Esophagus squamous epithelium (tissue), 5 donors: ENCODE measurements at regions not wholly inside any gene's neighbourhood (a gene's known extent, or its start where the extent isn't known, plus 50 kb on each side); places are given as distances from the start of the nearest gene placed in this dataset.

ENCODE experiments used
- DNase-seq: peaks from one replicate; lab custom pipeline; 2025; lab: John Stamatoyannopoulos, UW
- H3K27ac ChIP-seq, 4 donors: fragments of 200-600 bp; sonication (generic); one replicate each; pipeline ENCODE4 v1.5.1; 2016 to 2019; ENCODE audit warnings: mild to moderate bottlenecking in 1 of 4
- H3K27me3 ChIP-seq, 4 donors: fragments of 200-600 bp; sonication (generic); 1 replicate in 3 of 4; 2 replicates in 1 of 4; pipeline versions ENCODE4 v1.5.1 to v1.6.0; 2017 to 2021; ENCODE audit warnings: antibody characterized with exemption in 1 of 4
- H3K36me3 ChIP-seq, 3 donors: fragments of 200-600 bp; sonication (generic); one replicate each; pipeline ENCODE4 v1.5.1; 2016 to 2019
- H3K4me1 ChIP-seq, 3 donors: fragments of 200-600 bp; sonication (generic); one replicate each; pipeline ENCODE4 v1.5.1; 2017 to 2019
- H3K4me3 ChIP-seq, 4 donors: fragments of 200-600 bp; sonication (generic); 1 replicate in 3 of 4; 2 replicates in 1 of 4; pipeline ENCODE4 v1.5.1; 2016 to 2019; ENCODE audit warnings: mild to moderate bottlenecking in 2 of 4, moderate library complexity in 1 of 4
- H3K9me3 ChIP-seq, 3 donors: fragments of 200-600 bp; sonication (generic); one replicate each; pipeline ENCODE4 v1.5.1; 2016 to 2019
- CTCF ChIP-seq, 6 experiments: fragments of 450-650 bp in 4 of 6; fragments of 200-600 bp in 2 of 6; sonication (generic) in 2 of 6; IDR thresholded peaks; one replicate each; pipeline ENCODE4 v1.5.1; 2016 to 2019; ENCODE audit warnings: antibody characterized with exemption in 6 of 6, mild to moderate bottlenecking in 4 of 6, moderate library complexity in 4 of 6
- POLR2A ChIP-seq, 4 donors: fragments of 450-650 bp; IDR thresholded peaks; one replicate each; pipeline ENCODE4 v1.6.1; 2017; ENCODE audit warnings: antibody characterized with exemption in 4 of 4, mild to moderate bottlenecking in 4 of 4, moderate library complexity in 3 of 4
- WGBS, 2 donors: methylation state at CpG; one replicate each; pipeline ENCODE4 v1.1.5; 2018; 5-methylcytosine and 5-hydroxymethylcytosine counted together
- intact Hi-C: fragments of 100-400 bp; cut with DNase I; formaldehyde crosslinking; loops from one replicate; pipeline ENCODE4 v1.15.0; 2022
- donor health status: DM: yes; HTN: yes; CAD: no.

- peak overlapping the region in 2 of 4 donors; percentile 47 to 55 for H3K27ac ChIP-seq
- intact Hi-C loops: no loop called here
- no peak overlapping the region for H3K4me3 ChIP-seq
- H3K36me3 ChIP-seq: no peaks in the 10 kb centered on the region
- no peaks in the 10 kb centered on the region for H3K9me3 ChIP-seq
- peaks cover 0 to 31% (median 4%) of the 10 kb centered on the region in 3 donors for H3K4me1 ChIP-seq
- no peak for DNase-seq
- 13 to 53% methylated on average over 2 of the region's 2 CpGs for WGBS, 2 donors
- TF ChIP-seq CTCF (IDR thresholded peaks at IDR 0.05) (no peak), POLR2A (IDR thresholded peaks at IDR 0.05) (no peak)
- H3K27me3 ChIP-seq: no peaks in the 10 kb centered on the region
Observed at GRCh38 chr7:12911053-12911452, 223.6 kb downstream of the ARL4A start.

GRCh38 chr7:12913002-12913401 lies 225.6 kb downstream of the ARL4A start:
- Histone ChIP-seq H3K4me3 (no peak overlapping the region), H3K27me3 (no peaks in the 10 kb centered on the region), H3K9me3 (peaks cover 0 to 3% (median 0%) of the 10 kb centered on the region in 3 donors), H3K36me3 (no peaks in the 10 kb centered on the region), H3K4me1 (peaks cover 0 to 31% (median 4%) of the 10 kb centered on the region in 3 donors), H3K27ac (no peak overlapping the region)
- DNase-seq: no peak
- TF ChIP-seq POLR2A (IDR thresholded peaks at IDR 0.05) (no peak), CTCF (IDR thresholded peaks at IDR 0.05) (no peak)
- intact Hi-C loops: no loop called here
- 39 to 44% methylated on average over 3 of the region's 3 CpGs for WGBS, 2 donors

- TF ChIP-seq CTCF (IDR thresholded peaks at IDR 0.05): no peak
- no peak for TF ChIP-seq POLR2A (IDR thresholded peaks at IDR 0.05)
- peaks cover 0 to 11% (median 0%) of the 10 kb centered on the region in 3 donors for H3K4me1 ChIP-seq
- no peaks in the 10 kb centered on the region for H3K27me3 ChIP-seq
- no peak overlapping the region for H3K27ac ChIP-seq
- no peaks in the 10 kb centered on the region for H3K36me3 ChIP-seq
- intact Hi-C loops: no loop called here
- no peak for DNase-seq
- H3K4me3 ChIP-seq: no peak overlapping the region
- 79 to 91% methylated on average over 2 of the region's 2 CpGs for WGBS, 2 donors
- H3K9me3 ChIP-seq: peaks cover 0 to 3% (median 0%) of the 10 kb centered on the region in 3 donors
Observed at GRCh38 chr7:12917801-12918200, 230.4 kb downstream of the ARL4A start.

- intact Hi-C loops: no loop called here
- no peak for DNase-seq
- WGBS, 2 donors: 48 to 58% methylated on average over 5 of the region's 5 CpGs
Observed at GRCh38 chr7:12921751-12922345, 234.4 kb downstream of the ARL4A start.

More at GRCh38 chr7:12921751-12922345, 234.4 kb downstream of the ARL4A start:
- Histone ChIP-seq H3K27ac (peak overlapping the region in 2 of 4 donors; percentile 16 to 54), H3K27me3 (no peaks in the 10 kb centered on the region), H3K4me1 (peaks cover 0 to 21% (median 0%) of the 10 kb centered on the region in 3 donors), H3K36me3 (no peaks in the 10 kb centered on the region), H3K4me3 (no peak overlapping the region), H3K9me3 (peaks cover 0 to 3% (median 0%) of the 10 kb centered on the region in 3 donors)
- peak in 1 of 6 experiments; percentile 22 for TF ChIP-seq CTCF (IDR thresholded peaks at IDR 0.05)
- no peak for TF ChIP-seq POLR2A (IDR thresholded peaks at IDR 0.05)
